WI38 (cell line): ENCODE measurements at regions not wholly inside any gene's neighbourhood (a gene's known extent, or its start where the extent isn't known, plus 50 kb on each side); places are given as distances from the start of the nearest gene placed in this dataset.

Experiments
- H3K4me3 ChIP-seq: 2 replicates; pipeline ENCODE4 v1.5.1; 2011; ENCODE audit warnings: low read depth, mild to moderate bottlenecking, control low read depth, low read length
- TF ChIP-seq, protein P1 (sequence below): IDR thresholded peaks from 2 replicates; pipeline ENCODE4 v1.5.1; 2012; ENCODE audit warnings: low read depth, mild to moderate bottlenecking, control low read depth, low read length

DNA sequence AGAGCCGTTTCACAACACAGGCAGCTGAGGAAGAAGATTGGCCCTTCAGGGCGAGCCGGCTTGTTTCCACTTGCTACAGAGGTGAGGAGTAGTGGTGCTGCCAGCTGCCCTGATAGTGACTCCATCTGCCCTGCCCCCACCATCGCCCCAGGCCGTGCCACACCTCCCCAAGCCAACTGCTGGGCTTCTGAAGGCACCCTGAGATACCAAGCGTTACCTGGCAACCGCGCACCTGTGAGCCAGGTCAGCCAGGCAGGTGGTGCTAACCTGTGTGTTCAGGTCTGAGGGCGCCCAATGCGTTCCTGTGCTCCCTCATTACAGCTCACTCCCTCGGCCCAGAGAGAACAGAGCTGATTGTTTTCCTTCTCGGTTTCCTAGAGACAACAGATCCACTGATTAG, 299.1 kb upstream of the ID4 start:
- no peak overlapping the region for H3K4me3 ChIP-seq
- TF ChIP-seq, protein P1, sequence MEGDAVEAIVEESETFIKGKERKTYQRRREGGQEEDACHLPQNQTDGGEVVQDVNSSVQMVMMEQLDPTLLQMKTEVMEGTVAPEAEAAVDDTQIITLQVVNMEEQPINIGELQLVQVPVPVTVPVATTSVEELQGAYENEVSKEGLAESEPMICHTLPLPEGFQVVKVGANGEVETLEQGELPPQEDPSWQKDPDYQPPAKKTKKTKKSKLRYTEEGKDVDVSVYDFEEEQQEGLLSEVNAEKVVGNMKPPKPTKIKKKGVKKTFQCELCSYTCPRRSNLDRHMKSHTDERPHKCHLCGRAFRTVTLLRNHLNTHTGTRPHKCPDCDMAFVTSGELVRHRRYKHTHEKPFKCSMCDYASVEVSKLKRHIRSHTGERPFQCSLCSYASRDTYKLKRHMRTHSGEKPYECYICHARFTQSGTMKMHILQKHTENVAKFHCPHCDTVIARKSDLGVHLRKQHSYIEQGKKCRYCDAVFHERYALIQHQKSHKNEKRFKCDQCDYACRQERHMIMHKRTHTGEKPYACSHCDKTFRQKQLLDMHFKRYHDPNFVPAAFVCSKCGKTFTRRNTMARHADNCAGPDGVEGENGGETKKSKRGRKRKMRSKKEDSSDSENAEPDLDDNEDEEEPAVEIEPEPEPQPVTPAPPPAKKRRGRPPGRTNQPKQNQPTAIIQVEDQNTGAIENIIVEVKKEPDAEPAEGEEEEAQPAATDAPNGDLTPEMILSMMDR: no peak

GRCh38 chr6:19547507-19547906, 289.7 kb upstream of the ID4 start:
- TF ChIP-seq, protein P1: no peak
- H3K4me3 ChIP-seq: no peak overlapping the region

DNA sequence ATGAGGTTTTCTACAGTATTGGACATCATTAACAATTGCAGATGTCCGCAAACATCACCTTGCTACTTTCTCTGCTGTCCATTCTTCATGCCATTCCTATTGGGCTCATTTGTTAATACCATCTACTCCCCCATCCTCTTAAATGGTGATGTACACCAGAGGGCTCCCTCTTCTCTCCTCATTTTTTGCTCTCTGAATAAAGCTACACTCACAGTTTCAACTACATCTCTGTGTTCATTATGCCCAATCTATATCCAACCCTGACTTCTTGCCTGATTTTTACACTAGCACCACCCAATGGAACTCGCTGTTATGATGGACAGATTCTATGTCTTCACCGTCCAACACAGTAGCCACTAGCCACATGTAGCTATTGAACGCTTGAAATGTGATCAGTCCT, 288.1 kb upstream of the ID4 start:
- H3K4me3 ChIP-seq: no peak overlapping the region
- TF ChIP-seq, protein P1: no peak

GRCh38 chr6:19550380-19550779, 286.8 kb upstream of the ID4 start:
- TF ChIP-seq, protein P1: no peak
- H3K4me3 ChIP-seq: no peak overlapping the region

- no peak overlapping the region for H3K4me3 ChIP-seq
- TF ChIP-seq, protein P1: no peak
Observed at GRCh38 chr6:19551611-19552010, 285.6 kb upstream of the ID4 start.

GRCh38 chr6:19552076-19552475, 285.1 kb upstream of the ID4 start:
- no peak overlapping the region for H3K4me3 ChIP-seq
- TF ChIP-seq, protein P1: no peak

- no peak overlapping the region for H3K4me3 ChIP-seq
- TF ChIP-seq, protein P1: no peak
Observed at GRCh38 chr6:19552588-19552987, 284.6 kb upstream of the ID4 start.
